ENCODE measurements at regions not wholly inside any gene's neighbourhood (a gene's known extent, or its start where the extent isn't known, plus 50 kb on each side); places are given as distances from the start of the nearest gene placed in this dataset.

DNA sequence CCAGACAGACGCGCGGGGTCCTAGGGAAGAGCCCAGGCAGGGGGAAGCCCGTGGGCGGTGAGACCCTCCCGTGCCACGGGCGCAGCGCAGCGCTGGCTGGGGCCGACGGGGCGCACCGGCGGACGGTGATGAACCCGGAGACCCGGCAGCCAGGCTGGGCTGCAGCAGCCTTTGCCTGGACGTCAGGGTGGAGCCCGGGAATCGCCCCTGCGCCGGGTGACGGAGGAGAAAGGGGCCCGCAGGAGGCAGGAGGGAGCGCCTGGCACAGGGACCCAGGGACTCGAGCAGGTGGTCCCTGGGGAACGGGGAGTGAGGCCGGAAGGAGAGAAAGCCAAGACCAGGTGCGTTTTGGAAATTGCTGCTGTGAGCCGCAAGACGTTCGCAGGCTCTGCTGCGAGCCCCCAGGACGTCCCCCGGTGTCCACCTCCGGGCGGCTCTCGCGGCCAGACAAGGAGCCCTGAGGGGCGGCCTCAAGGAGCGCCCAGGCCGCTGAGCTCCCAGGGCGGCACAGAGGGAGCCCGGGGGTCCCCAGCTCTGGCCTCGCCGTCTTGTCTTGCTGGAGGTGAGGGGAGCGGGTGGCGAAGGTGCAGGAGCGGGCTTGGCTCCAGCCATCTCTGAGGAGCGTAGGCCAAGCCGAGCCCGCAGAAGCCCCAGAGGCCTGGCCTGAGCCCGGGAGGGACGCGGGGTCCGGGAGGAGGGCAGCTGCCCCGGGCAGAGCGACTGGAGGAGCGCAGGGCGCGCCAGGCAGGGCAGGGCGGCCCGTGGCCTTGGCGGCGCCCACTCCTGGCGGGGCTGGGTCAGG, 191.2 kb upstream of the PDE10A start:
- no peak for DNase-seq (ENCODE audit: low spot score)
- Histone ChIP-seq H3K9me3 (ENCODE audit: low read depth, low read length, poor library complexity, severe bottlenecking) (no peaks in the 10 kb centered on the region), H3K4me1 (ENCODE audit: insufficient read depth, low read length, poor library complexity, severe bottlenecking) (no peaks in the 10 kb centered on the region), H3K4me3 (ENCODE audit: low read depth, low read length, poor library complexity, severe bottlenecking) (no peak overlapping the region), H3K27me3 (replicated peaks; ENCODE audit: insufficient read depth, low read depth, low read length, poor library complexity) (peaks cover 83% of the 10 kb centered on the region), H3K36me3 (ENCODE audit: insufficient read depth, low read length, poor library complexity, severe bottlenecking) (no peaks in the 10 kb centered on the region), H3K27ac (ENCODE audit: low read depth, low read length, poor library complexity, severe bottlenecking) (no peak overlapping the region)
- POLR2A ChIA-PET (ENCODE audit: low non-redundant PET) = no interaction called here
- BruUV-seq (replicated peaks) = no TSS peak
- CTCF ChIA-PET = no interaction called here
- intact Hi-C loops (cut with micrococcal nuclease; ENCODE audit: unreplicated experiment) = no loop called here
- TF ChIP-seq, protein P1, sequence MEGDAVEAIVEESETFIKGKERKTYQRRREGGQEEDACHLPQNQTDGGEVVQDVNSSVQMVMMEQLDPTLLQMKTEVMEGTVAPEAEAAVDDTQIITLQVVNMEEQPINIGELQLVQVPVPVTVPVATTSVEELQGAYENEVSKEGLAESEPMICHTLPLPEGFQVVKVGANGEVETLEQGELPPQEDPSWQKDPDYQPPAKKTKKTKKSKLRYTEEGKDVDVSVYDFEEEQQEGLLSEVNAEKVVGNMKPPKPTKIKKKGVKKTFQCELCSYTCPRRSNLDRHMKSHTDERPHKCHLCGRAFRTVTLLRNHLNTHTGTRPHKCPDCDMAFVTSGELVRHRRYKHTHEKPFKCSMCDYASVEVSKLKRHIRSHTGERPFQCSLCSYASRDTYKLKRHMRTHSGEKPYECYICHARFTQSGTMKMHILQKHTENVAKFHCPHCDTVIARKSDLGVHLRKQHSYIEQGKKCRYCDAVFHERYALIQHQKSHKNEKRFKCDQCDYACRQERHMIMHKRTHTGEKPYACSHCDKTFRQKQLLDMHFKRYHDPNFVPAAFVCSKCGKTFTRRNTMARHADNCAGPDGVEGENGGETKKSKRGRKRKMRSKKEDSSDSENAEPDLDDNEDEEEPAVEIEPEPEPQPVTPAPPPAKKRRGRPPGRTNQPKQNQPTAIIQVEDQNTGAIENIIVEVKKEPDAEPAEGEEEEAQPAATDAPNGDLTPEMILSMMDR (conservative IDR thresholded peaks at IDR 0.05; ENCODE audit: low read depth, low read length) = no peak
- TF ChIP-seq EZH2 (IDR thresholded peaks at IDR 0.05; ENCODE audit: borderline replicate concordance, low read depth, low read length, poor library complexity, severe bottlenecking) = peak; percentile 0

DNA sequence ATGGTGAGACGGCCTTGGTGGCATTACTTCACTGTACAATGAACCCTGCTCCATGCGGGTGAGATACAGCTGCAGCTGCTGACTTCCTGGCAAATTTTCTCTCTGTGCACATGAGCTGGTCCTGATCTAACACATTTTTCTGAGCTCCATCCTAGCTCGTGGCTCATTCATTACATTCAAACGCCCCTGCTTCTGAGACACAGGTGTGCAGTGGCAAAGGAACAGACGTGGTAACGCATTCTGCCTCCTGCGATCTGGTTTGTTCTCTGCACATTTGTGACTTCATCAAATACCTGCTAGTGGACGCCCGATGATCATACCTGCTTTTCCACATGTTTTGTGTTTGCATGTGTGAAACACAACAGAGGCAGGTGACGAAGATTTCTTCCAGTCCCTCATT, 189.6 kb upstream of the PDE10A start:
- CTCF ChIA-PET = no interaction called here
- POLR2A ChIA-PET (ENCODE audit: low non-redundant PET) = no interaction called here
- intact Hi-C loops (cut with micrococcal nuclease; ENCODE audit: unreplicated experiment) = no loop called here
- no peaks in the 10 kb centered on the region for H3K36me3 ChIP-seq (ENCODE audit: insufficient read depth, low read length, poor library complexity, severe bottlenecking)
- no peaks in the 10 kb centered on the region for H3K9me3 ChIP-seq (ENCODE audit: low read depth, low read length, poor library complexity, severe bottlenecking)
- H3K27ac ChIP-seq (ENCODE audit: low read depth, low read length, poor library complexity, severe bottlenecking) = no peak overlapping the region
- no peak for DNase-seq (ENCODE audit: low spot score)
- no peak for TF ChIP-seq EZH2 (IDR thresholded peaks at IDR 0.05; ENCODE audit: borderline replicate concordance, low read depth, low read length, poor library complexity, severe bottlenecking)
- TF ChIP-seq, protein P1 (conservative IDR thresholded peaks at IDR 0.05; ENCODE audit: low read depth, low read length) = no peak
- peaks cover 80% of the 10 kb centered on the region for H3K27me3 ChIP-seq (replicated peaks; ENCODE audit: insufficient read depth, low read depth, low read length, poor library complexity)
- no peaks in the 10 kb centered on the region for H3K4me1 ChIP-seq (ENCODE audit: insufficient read depth, low read length, poor library complexity, severe bottlenecking)
- no TSS peak for BruUV-seq (replicated peaks)
- no peak overlapping the region for H3K4me3 ChIP-seq (ENCODE audit: low read depth, low read length, poor library complexity, severe bottlenecking)

DNA sequence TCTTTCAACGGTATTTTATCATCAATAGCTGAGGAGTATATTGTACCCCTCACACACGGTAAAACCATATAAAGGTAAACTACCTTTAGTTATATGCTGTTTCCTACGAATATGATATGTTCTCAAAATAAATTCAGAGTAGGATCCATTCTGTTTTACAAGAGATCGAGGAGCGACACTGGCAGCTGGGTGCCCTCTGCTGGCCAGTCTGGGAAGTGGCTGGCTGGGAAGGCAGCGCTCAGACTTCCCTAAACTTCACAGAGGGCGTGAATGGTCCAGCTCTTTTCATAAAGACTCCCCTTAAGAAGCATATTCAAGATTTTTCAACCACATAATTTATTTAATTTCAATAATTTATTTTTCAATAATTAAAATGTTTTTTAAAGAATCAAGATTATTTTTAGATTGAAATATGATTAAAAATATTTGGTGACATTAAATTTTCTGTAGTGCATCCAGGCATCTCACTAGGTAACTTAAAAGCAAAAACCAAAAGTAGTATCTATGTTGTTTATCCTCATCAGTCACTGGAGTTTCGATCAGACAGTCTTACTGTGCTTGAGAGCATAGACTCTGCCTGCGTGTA, 187.5 kb upstream of the PDE10A start:
- POLR2A ChIA-PET (ENCODE audit: low non-redundant PET) = no interaction called here
- no TSS peak for BruUV-seq (replicated peaks)
- no peak overlapping the region for H3K27ac ChIP-seq (ENCODE audit: low read depth, low read length, poor library complexity, severe bottlenecking)
- CTCF ChIA-PET = interaction anchor here (0.8 to 1.3 kb wide), 2 partner anchors 121 to 410 kb away, joined by 3 to 10 read pairs; no protein-coding TSS in a partner anchor
- no peaks in the 10 kb centered on the region for H3K9me3 ChIP-seq (ENCODE audit: low read depth, low read length, poor library complexity, severe bottlenecking)
- no peaks in the 10 kb centered on the region for H3K36me3 ChIP-seq (ENCODE audit: insufficient read depth, low read length, poor library complexity, severe bottlenecking)
- intact Hi-C loops (cut with micrococcal nuclease; ENCODE audit: unreplicated experiment) = loop anchor here (2.0 kb wide), 2 partner anchors 122 to 410 kb away; no protein-coding TSS in a partner anchor
- peaks cover 80% of the 10 kb centered on the region for H3K27me3 ChIP-seq (replicated peaks; ENCODE audit: insufficient read depth, low read depth, low read length, poor library complexity)
- peak; percentile 64 for DNase-seq (ENCODE audit: low spot score)
- H3K4me3 ChIP-seq (ENCODE audit: low read depth, low read length, poor library complexity, severe bottlenecking) = no peak overlapping the region
- TF ChIP-seq, protein P1 (conservative IDR thresholded peaks at IDR 0.05; ENCODE audit: low read depth, low read length) = peak; percentile 97
- no peak for TF ChIP-seq EZH2 (IDR thresholded peaks at IDR 0.05; ENCODE audit: borderline replicate concordance, low read depth, low read length, poor library complexity, severe bottlenecking)
- H3K4me1 ChIP-seq (ENCODE audit: insufficient read depth, low read length, poor library complexity, severe bottlenecking) = peaks cover 10% of the 10 kb centered on the region

Data from A673 (cell line).